ENCODE measurements at regions not wholly inside any gene's neighbourhood (a gene's known extent, or its start where the extent isn't known, plus 50 kb on each side); places are given as distances from the start of the nearest gene placed in this dataset.
"Not testable (repeated sequence)": the region's sequence is repeated elsewhere in the genome, so short reads cannot be mapped to it uniquely, and the experiment has no call there.

DNA sequence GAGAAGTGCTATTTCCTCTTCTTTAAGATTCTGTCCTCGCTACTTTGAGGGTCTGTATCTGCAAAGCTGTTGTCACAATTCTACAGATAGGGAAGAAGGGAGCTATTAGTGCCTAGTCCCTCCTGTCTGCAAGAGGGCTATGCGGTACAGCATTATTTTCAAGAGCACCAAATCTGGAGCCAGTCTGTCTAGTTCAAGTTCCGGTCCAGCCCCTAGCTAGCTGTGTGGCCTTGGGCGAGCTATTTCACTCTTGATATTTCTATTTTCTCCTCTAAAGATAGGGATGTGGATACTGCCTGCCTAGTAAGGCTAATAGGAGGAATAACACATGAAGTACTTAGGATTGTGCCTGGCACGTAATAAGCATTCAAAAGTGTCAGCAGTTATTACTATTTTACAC is 272.4 kb downstream of the KCNE4 start:
- intact Hi-C loops (cut with micrococcal nuclease): no loop called here
- H3K27me3 Mint-ChIP-seq: no peaks in the 10 kb centered on the region
- ChIA-PET CTCF (no interaction called here), POLR2A (no interaction called here)
- no peak overlapping the region for H3K27ac Mint-ChIP-seq
- DNase-seq: no peak
- H3K4me1 Mint-ChIP-seq (ENCODE audit: low read depth): no peaks in the 10 kb centered on the region
- no peaks in the 10 kb centered on the region for H3K36me3 Mint-ChIP-seq
- H3K9me3 Mint-ChIP-seq: peaks cover 2% of the 10 kb centered on the region
- no peak overlapping the region for H3K4me3 Mint-ChIP-seq

DNA sequence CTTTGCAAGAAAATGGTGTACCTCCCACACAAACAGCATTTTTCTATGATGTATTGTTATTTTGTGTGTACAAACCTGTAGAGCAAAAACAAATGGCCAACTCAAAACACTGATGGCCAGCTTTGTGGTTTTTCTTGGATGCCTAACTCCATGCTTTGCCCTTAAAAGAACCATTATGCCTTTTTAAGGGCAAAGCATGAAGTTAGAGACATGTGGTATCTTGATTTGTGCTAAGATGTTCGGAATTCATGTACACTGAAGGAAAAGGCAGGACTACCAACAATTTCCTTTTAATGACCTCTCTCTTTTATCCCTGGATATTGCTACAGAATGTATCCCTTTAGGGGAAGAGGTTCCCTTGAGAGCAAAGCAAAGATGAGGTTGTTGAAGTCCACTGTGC is 273.6 kb downstream of the SCG2 start:
- Mint-ChIP-seq H3K4me1 (ENCODE audit: low read depth) (no peaks in the 10 kb centered on the region), H3K36me3 (no peaks in the 10 kb centered on the region), H3K27ac (no peak overlapping the region), H3K9me3 (no peaks in the 10 kb centered on the region), H3K27me3 (no peaks in the 10 kb centered on the region), H3K4me3 (no peak overlapping the region)
- no peak for DNase-seq
- POLR2A ChIA-PET: no interaction called here
- CTCF ChIA-PET: no interaction called here
- intact Hi-C loops (cut with micrococcal nuclease): no loop called here

DNA sequence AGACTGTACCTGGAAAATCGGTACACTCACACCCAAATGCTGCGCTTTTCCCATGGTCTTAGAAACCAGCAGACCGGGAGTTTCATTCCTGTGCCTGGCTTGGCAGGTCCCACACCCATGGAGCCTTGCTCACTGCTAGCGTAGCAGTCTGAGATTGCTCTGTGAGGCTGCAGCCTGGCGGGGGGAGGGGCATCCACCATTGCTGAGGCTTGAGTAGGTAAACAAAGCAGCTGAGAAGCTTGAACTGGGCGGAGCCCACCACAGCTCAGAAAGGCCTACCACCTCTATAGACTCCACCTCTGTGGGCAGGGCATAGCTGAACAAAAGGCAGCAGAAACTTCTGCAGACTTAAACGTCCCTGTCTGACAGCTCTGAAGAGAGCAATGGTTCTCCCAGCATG is 271.4 kb downstream of the SCG2 start:
- H3K4me1 Mint-ChIP-seq (ENCODE audit: low read depth); H3K4me3 Mint-ChIP-seq; CTCF ChIA-PET; POLR2A ChIA-PET; intact Hi-C loops (cut with micrococcal nuclease); DNase-seq; H3K27ac Mint-ChIP-seq; H3K36me3 Mint-ChIP-seq; H3K27me3 Mint-ChIP-seq; H3K9me3 Mint-ChIP-seq: not testable (repeated sequence)

DNA sequence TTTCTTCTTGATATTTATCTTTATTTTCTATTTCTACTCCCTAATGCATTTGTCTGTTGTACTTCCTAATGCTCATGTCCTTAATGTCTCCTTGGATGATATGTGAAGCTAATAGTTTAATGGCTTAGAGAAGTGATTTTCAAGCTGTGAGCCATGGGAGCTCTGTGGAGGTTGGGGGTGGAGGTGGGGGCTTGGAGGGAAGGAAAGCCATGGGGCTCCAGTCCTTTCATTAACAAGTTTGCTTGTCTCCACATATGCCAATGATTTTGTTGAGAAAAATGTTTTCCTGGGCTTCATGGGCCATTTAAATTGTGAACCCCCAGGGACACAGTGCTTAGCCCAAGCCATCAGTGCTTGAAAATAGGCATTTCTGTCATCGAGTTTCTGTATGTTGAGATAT is 264.1 kb downstream of the SCG2 start:
- H3K9me3 Mint-ChIP-seq: peaks cover 2% of the 10 kb centered on the region
- intact Hi-C loops (cut with micrococcal nuclease): no loop called here
- POLR2A ChIA-PET: no interaction called here
- no peak for DNase-seq
- no peaks in the 10 kb centered on the region for H3K27me3 Mint-ChIP-seq
- no peaks in the 10 kb centered on the region for H3K36me3 Mint-ChIP-seq
- CTCF ChIA-PET: no interaction called here
- no peak overlapping the region for H3K4me3 Mint-ChIP-seq
- H3K4me1 Mint-ChIP-seq (ENCODE audit: low read depth): no peaks in the 10 kb centered on the region
- no peak overlapping the region for H3K27ac Mint-ChIP-seq

DNA sequence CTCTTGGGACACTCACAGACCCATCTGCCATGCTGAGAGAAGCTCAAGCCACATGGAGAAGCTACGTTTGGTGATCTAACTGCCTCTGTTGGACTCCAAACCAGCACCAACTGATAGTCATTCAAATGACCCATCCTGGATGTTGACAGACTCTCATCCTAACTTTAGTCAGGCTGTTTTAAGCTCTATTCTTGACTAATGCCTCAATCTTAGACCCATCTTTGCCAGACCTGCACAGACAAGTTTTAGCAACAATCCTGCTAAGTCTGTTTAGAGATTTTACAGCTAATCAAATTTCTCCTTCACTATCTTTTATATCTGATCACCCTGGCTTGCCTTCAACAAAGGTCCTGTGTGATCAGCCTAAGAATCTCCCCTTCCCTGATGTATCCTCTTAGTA is 245.1 kb downstream of the SCG2 start:
- Mint-ChIP-seq H3K4me3 (no peak overlapping the region), H3K9me3 (peaks cover 6% of the 10 kb centered on the region), H3K27me3 (no peaks in the 10 kb centered on the region), H3K4me1 (ENCODE audit: low read depth) (no peaks in the 10 kb centered on the region), H3K36me3 (no peaks in the 10 kb centered on the region), H3K27ac (no peak overlapping the region)
- ChIA-PET POLR2A (no interaction called here), CTCF (no interaction called here)
- no peak for DNase-seq
- intact Hi-C loops (cut with micrococcal nuclease): no loop called here

DNA sequence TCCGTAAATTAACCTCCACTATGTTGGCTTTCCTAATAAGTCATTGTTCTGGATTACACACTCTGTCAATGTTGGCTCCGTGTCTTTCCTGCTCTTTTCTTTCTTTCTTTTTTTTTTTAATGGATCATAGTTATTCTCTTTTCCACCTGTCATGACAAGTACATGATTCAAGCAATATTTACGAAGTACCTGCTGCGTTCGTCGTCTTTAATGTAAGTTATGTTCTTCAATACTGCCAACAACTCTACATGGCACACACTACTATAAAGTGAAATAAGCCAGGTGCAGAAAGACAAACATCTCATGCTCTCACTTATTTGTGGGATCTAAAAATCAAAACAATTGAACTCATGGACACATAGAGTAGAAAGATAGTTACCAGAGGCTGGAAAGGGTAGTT is 239.1 kb downstream of the SCG2 start:
- Mint-ChIP-seq H3K4me1 (ENCODE audit: low read depth) (no peaks in the 10 kb centered on the region), H3K36me3 (no peaks in the 10 kb centered on the region), H3K27ac (no peak overlapping the region), H3K4me3 (no peak overlapping the region), H3K27me3 (no peaks in the 10 kb centered on the region), H3K9me3 (peaks cover 4% of the 10 kb centered on the region)
- DNase-seq: no peak
- ChIA-PET CTCF (no interaction called here), POLR2A (no interaction called here)
- intact Hi-C loops (cut with micrococcal nuclease): no loop called here

DNA sequence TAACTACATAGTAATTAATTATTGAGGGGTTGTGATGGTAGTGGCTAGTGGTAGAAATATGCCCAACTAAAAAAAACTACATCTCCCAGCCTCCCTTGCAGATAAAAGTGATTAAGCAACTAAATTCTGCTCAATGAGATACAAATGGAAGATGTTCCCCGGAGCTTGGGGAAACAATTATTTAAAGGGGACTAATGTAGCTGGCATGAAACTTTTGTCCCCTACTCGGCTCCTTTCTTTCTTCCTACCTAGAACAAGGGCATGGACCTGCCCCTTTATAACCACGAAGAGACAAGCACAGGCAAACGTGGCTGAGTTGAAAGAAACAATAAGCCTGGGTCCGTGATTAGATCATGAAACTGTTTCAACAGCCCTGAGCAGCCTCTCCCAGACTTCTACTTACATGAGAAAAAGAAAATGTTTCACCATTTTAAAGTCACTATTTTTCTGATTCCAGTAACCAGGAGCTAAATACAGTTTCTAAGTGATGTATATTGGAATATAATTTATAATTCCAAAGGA is 236.9 kb downstream of the SCG2 start:
- POLR2A ChIA-PET: no interaction called here
- Mint-ChIP-seq H3K27me3 (no peaks in the 10 kb centered on the region), H3K4me3 (no peak overlapping the region), H3K9me3 (peaks cover 3% of the 10 kb centered on the region), H3K27ac (no peak overlapping the region), H3K4me1 (ENCODE audit: low read depth) (no peaks in the 10 kb centered on the region), H3K36me3 (no peaks in the 10 kb centered on the region)
- CTCF ChIA-PET: no interaction called here
- intact Hi-C loops (cut with micrococcal nuclease): no loop called here
- DNase-seq: no peak

DNA sequence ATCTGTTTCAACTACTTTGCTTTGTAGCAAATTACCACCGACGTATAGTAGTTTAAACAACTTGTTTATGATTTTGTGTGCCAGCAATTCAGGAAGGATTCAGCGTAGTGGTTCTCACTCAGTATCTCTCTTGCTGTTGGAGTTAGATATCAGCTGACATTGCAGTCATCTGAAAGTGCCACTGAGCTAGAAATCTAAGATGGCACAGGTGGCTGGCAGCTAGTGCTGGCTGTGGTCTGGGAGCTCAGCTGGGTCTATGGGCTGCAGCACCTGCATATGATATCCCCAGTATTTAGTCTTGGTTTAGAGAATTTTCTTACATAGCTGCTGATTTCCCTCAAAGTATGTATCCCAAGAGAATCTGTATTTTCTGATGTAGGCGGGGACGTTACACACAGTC is 235.6 kb downstream of the SCG2 start:
- Mint-ChIP-seq H3K4me3 (no peak overlapping the region), H3K27me3 (no peaks in the 10 kb centered on the region), H3K9me3 (no peaks in the 10 kb centered on the region), H3K27ac (no peak overlapping the region), H3K36me3 (no peaks in the 10 kb centered on the region), H3K4me1 (ENCODE audit: low read depth) (no peaks in the 10 kb centered on the region)
- DNase-seq: no peak
- intact Hi-C loops (cut with micrococcal nuclease): no loop called here
- POLR2A ChIA-PET: no interaction called here
- CTCF ChIA-PET: no interaction called here

DNA sequence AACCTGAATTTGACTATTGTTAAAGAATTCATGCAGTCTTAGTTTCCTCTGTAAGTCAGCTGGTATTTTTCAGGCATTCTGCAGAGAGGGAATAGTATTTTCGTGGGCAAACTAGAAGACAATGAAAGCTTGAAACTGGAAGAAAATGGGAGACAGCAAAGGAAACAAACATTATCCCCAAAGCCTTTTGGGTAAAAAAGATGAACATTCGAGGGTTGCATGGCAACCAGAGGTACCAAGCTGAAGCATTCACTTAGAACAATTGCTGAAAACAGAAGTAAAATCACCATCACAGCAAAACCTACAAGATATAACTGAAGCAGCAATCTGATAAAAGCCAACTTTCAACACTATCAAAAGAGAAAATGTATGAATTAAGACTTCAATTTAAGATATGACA is 233.7 kb downstream of the SCG2 start:
- H3K27ac Mint-ChIP-seq: no peak overlapping the region
- no peak overlapping the region for H3K4me3 Mint-ChIP-seq
- no peaks in the 10 kb centered on the region for H3K4me1 Mint-ChIP-seq (ENCODE audit: low read depth)
- intact Hi-C loops (cut with micrococcal nuclease): no loop called here
- no peaks in the 10 kb centered on the region for H3K27me3 Mint-ChIP-seq
- CTCF ChIA-PET: no interaction called here
- POLR2A ChIA-PET: no interaction called here
- no peaks in the 10 kb centered on the region for H3K9me3 Mint-ChIP-seq
- no peaks in the 10 kb centered on the region for H3K36me3 Mint-ChIP-seq
- no peak for DNase-seq

DNA sequence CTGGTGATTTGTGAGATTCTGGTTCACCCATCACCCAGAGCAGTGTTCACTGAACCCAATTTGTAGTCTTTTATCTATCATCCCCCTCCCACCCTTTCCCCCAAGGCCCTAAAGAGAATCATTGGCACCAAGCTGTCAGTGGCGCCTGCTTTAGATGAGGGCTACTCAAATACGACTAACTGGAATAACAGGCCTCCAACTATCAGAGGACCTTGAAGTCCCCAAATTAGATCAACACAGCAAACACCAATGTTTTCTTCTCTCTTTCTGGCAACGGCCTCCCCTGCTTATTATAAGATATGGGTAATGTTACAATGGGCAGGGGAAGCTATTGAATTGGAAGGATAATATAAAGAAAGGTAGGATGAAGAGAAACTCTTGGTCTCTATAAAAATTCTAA is 232.3 kb downstream of the SCG2 start:
- no peaks in the 10 kb centered on the region for H3K9me3 Mint-ChIP-seq
- no peaks in the 10 kb centered on the region for H3K4me1 Mint-ChIP-seq (ENCODE audit: low read depth)
- POLR2A ChIA-PET: no interaction called here
- CTCF ChIA-PET: no interaction called here
- no peaks in the 10 kb centered on the region for H3K36me3 Mint-ChIP-seq
- no peak overlapping the region for H3K4me3 Mint-ChIP-seq
- DNase-seq: no peak
- no peak overlapping the region for H3K27ac Mint-ChIP-seq
- no peaks in the 10 kb centered on the region for H3K27me3 Mint-ChIP-seq
- intact Hi-C loops (cut with micrococcal nuclease): no loop called here

DNA sequence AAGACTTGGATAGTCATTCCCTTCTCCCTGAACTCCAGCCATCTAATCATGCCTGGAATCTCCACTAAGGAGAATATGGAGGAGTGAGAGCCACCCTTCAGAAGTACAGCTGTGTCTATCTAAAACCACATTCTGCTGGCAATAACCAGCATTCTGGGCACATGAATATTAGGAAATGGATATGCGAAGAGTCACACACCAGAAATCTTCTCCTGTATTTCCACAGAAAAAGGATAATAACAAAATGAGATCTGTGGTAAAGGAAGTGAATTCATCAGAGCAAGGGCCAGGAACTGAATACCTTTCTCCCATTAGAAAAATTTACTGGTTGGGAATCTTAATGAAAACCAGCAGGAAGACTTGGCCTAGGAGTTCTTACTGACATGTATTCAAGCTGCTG is 218.8 kb downstream of the SCG2 start:
- no peak overlapping the region for H3K27ac Mint-ChIP-seq
- intact Hi-C loops (cut with micrococcal nuclease): no loop called here
- H3K27me3 Mint-ChIP-seq: no peaks in the 10 kb centered on the region
- POLR2A ChIA-PET: no interaction called here
- no peak overlapping the region for H3K4me3 Mint-ChIP-seq
- DNase-seq: no peak
- no peaks in the 10 kb centered on the region for H3K9me3 Mint-ChIP-seq
- no peaks in the 10 kb centered on the region for H3K4me1 Mint-ChIP-seq (ENCODE audit: low read depth)
- CTCF ChIA-PET: no interaction called here
- no peaks in the 10 kb centered on the region for H3K36me3 Mint-ChIP-seq

DNA sequence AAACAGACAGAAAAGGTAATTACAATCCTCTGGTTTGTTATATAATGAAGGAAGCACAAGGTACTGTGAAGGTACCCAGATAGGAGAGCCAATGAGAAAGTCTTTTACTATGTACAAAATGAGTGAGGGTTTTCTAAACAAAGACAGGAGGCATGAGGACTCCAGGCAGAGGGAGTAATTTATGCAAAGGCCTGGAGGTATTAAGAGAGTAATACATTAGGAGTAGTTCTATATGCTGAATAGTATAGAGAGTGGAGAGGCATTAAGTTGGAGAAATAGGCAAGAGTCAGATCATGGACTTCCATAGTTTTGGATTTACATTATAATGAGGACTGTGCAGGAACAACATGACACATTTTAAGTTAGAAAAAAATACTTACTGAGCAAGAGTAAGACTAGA is 216.0 kb downstream of the SCG2 start:
- Mint-ChIP-seq H3K4me1 (ENCODE audit: low read depth) (no peaks in the 10 kb centered on the region), H3K4me3 (no peak overlapping the region), H3K36me3 (no peaks in the 10 kb centered on the region), H3K9me3 (peaks cover 2% of the 10 kb centered on the region), H3K27ac (no peak overlapping the region), H3K27me3 (no peaks in the 10 kb centered on the region)
- ChIA-PET POLR2A (no interaction called here), CTCF (no interaction called here)
- DNase-seq: no peak
- intact Hi-C loops (cut with micrococcal nuclease): no loop called here

DNA sequence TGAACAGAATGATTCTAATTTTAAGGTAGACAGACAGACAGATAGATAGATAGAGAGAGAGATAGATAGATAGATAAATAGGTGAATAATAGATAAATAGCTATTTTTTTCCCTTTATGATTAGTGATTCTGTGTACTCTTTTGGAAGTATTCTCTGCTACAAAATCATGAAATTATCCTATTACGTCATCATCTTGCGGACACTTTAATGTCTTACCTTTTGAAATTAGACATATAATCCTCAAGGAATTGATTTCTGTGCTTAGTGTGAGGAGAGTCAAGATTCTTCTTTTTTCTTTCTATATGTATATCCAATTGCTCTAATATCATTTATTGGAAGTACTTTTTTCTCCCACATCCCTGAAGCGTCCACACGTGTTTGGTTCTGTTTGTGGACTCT is 215.2 kb downstream of the SCG2 start:
- Mint-ChIP-seq H3K4me3 (no peak overlapping the region), H3K36me3 (no peaks in the 10 kb centered on the region), H3K4me1 (ENCODE audit: low read depth) (no peaks in the 10 kb centered on the region), H3K27ac (no peak overlapping the region), H3K9me3 (peaks cover 2% of the 10 kb centered on the region), H3K27me3 (no peaks in the 10 kb centered on the region)
- DNase-seq: no peak
- intact Hi-C loops (cut with micrococcal nuclease): no loop called here
- POLR2A ChIA-PET: no interaction called here
- CTCF ChIA-PET: no interaction called here

DNA sequence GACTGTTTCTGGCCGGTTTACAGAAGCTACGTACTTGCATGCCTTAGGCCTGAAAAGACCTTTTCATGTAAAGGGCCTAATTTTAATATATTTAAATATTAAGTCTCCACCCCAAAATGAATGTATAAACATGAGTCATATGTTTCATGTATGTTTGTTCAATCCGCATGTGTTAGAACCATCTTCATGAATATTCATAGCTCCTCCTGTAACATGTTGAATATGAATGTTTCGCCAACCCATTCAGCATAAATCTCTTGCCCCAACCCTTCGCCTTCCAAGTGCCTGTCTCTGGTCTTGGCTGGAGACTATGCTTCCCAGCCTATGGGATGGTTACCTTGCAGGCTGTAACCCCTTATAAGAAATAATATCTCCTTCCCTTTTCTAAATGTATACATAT is 212.5 kb downstream of the SCG2 start:
- no peak for DNase-seq
- intact Hi-C loops (cut with micrococcal nuclease): no loop called here
- Mint-ChIP-seq H3K27ac (no peak overlapping the region), H3K4me1 (ENCODE audit: low read depth) (no peaks in the 10 kb centered on the region), H3K36me3 (no peaks in the 10 kb centered on the region), H3K27me3 (no peaks in the 10 kb centered on the region), H3K4me3 (no peak overlapping the region), H3K9me3 (peaks cover 11% of the 10 kb centered on the region)
- ChIA-PET POLR2A (no interaction called here), CTCF (no interaction called here)

Measured in activated CD4-positive, alpha-beta memory T cell treated with anti-CD3 and anti-CD28 coated beads for 36 hours (primary cell).